Smooth muscle cell (in vitro differentiated cells): ENCODE measurements at regions not wholly inside any gene's neighbourhood (a gene's known extent, or its start where the extent isn't known, plus 50 kb on each side); places are given as distances from the start of the nearest gene placed in this dataset.

Source experiments
- DNase-seq: peaks from one replicate; lab custom pipeline; 2025; ENCODE audit not compliant: unreplicated experiment; lab: John Stamatoyannopoulos, UW
- H2AFZ ChIP-seq: fragments of 200-600 bp; sonication (generic); 2 replicates; pipeline ENCODE4 v1.6.0; 2016; ENCODE audit warnings: antibody characterized with exemption, low read depth, mild to moderate bottlenecking
- H3F3A ChIP-seq: fragments of 200-600 bp; sonication (generic); 2 replicates; pipeline ENCODE4 v1.6.0; 2017; ENCODE audit warnings: antibody characterized with exemption, low read depth
- H3K27ac ChIP-seq: fragments of 200-600 bp; sonication (generic); 2 replicates; pipeline ENCODE4 v1.5.1; 2016; ENCODE audit warnings: low read depth, mild to moderate bottlenecking
- H3K27me3 ChIP-seq: fragments of 200-600 bp; sonication (generic); 2 replicates; pipeline ENCODE4 v1.6.1; 2016; ENCODE audit warnings: low read depth, mild to moderate bottlenecking
- H3K36me3 ChIP-seq: fragments of 200-600 bp; sonication (generic); 2 replicates; pipeline ENCODE4 v1.5.1; 2016; ENCODE audit warnings: low read depth
- H3K4me1 ChIP-seq: fragments of 200-600 bp; sonication (generic); 2 replicates; pipeline ENCODE4 v1.5.1; 2016; ENCODE audit warnings: low read depth
- H3K4me2 ChIP-seq: fragments of 200-600 bp; sonication (generic); 2 replicates; pipeline ENCODE4 v1.6.0; 2016; ENCODE audit warnings: mild to moderate bottlenecking
- H3K4me3 ChIP-seq: fragments of 200-600 bp; sonication (generic); 2 replicates; pipeline ENCODE4 v1.5.1; 2016; ENCODE audit warnings: mild to moderate bottlenecking
- H3K79me2 ChIP-seq: fragments of 200-600 bp; sonication (generic); 2 replicates; pipeline ENCODE4 v1.6.0; 2016; ENCODE audit warnings: low read depth, mild to moderate bottlenecking
- H3K9ac ChIP-seq: fragments of 200-600 bp; sonication (generic); 2 replicates; pipeline ENCODE4 v1.6.0; 2016; ENCODE audit warnings: low read depth
- H3K9me3 ChIP-seq: fragments of 200-600 bp; sonication (generic); replicated peaks from 2 replicates; pipeline ENCODE4 v1.5.1; 2016; ENCODE audit warnings: low read depth
- H4K20me1 ChIP-seq: fragments of 200-600 bp; sonication (generic); 2 replicates; pipeline ENCODE4 v1.6.0; 2016; ENCODE audit warnings: low read depth
- CTCF ChIP-seq: fragments of 200-600 bp; sonication (generic); IDR thresholded peaks from 2 replicates; pipeline ENCODE4 v1.5.1; 2017; ENCODE audit warnings: borderline replicate concordance, mild to moderate bottlenecking, antibody characterized with exemption; ENCODE audit not compliant: insufficient read depth, poor library complexity, severe bottlenecking
- WGBS: methylation state at CpG from one replicate; pipeline ENCODE4 v1.1.7; 2016; ENCODE audit warnings: low lambda C conversion rate; 5-methylcytosine and 5-hydroxymethylcytosine counted together

GRCh38 chr20:7378864-7379605, 561.2 kb downstream of the HAO1 start:
- H3K4me1 ChIP-seq: no peaks in the 10 kb centered on the region
- no peak overlapping the region for H2AFZ ChIP-seq

GRCh38 chr20:7379621-7380220, 560.5 kb downstream of the HAO1 start:
- H3K79me2 ChIP-seq: no peaks in the 10 kb centered on the region
- H3K4me1 ChIP-seq: no peaks in the 10 kb centered on the region
- no peaks in the 10 kb centered on the region for H4K20me1 ChIP-seq
- H3F3A ChIP-seq: no peaks in the 10 kb centered on the region
- H3K9me3 ChIP-seq: no peaks in the 10 kb centered on the region
- H3K27ac ChIP-seq: no peak overlapping the region
- DNase-seq: no peak
- 50% methylated on average over 8 of the region's 8 CpGs for WGBS
- no peak overlapping the region for H3K4me3 ChIP-seq
- no peak overlapping the region for H3K9ac ChIP-seq
- no peaks in the 10 kb centered on the region for H3K36me3 ChIP-seq
- H3K27me3 ChIP-seq: no peaks in the 10 kb centered on the region
- no peak overlapping the region for H2AFZ ChIP-seq
- TF ChIP-seq CTCF: no peak
- H3K4me2 ChIP-seq: no peak overlapping the region

More at GRCh38 chr20:7378864-7379605, 561.2 kb downstream of the HAO1 start:
- no peaks in the 10 kb centered on the region for H3K36me3 ChIP-seq
- no peaks in the 10 kb centered on the region for H3K9me3 ChIP-seq
- 90% methylated on average over 5 of the region's 5 CpGs for WGBS
- H3K27ac ChIP-seq: no peak overlapping the region
- no peak for TF ChIP-seq CTCF
- no peak overlapping the region for H3K4me2 ChIP-seq
- no peaks in the 10 kb centered on the region for H3F3A ChIP-seq
- no peaks in the 10 kb centered on the region for H3K79me2 ChIP-seq
- no peak for DNase-seq
- no peak overlapping the region for H3K4me3 ChIP-seq
- no peak overlapping the region for H3K9ac ChIP-seq
- no peaks in the 10 kb centered on the region for H3K27me3 ChIP-seq
- H4K20me1 ChIP-seq: no peaks in the 10 kb centered on the region

- no peaks in the 10 kb centered on the region for H3F3A ChIP-seq
- no peak for TF ChIP-seq CTCF
- H3K79me2 ChIP-seq: no peaks in the 10 kb centered on the region
- H4K20me1 ChIP-seq: no peaks in the 10 kb centered on the region
- H3K9ac ChIP-seq: no peak overlapping the region
- no peak overlapping the region for H3K4me3 ChIP-seq
- no peak overlapping the region for H3K4me2 ChIP-seq
- no peaks in the 10 kb centered on the region for H3K4me1 ChIP-seq
- H2AFZ ChIP-seq: no peak overlapping the region
- H3K27ac ChIP-seq: no peak overlapping the region
- no peak for DNase-seq
- H3K36me3 ChIP-seq: no peaks in the 10 kb centered on the region
- H3K27me3 ChIP-seq: no peaks in the 10 kb centered on the region
- no peaks in the 10 kb centered on the region for H3K9me3 ChIP-seq
Measured at GRCh38 chr20:7383216-7383615, 557.0 kb downstream of the HAO1 start.
